Astrocyte of the hippocampus (primary cell): ENCODE measurements at regions not wholly inside any gene's neighbourhood (a gene's known extent, or its start where the extent isn't known, plus 50 kb on each side); places are given as distances from the start of the nearest gene placed in this dataset.
A peak's percentile ranks its signal among the peaks of the same experiment; 100 is the strongest.
"Not testable (repeated sequence)": the region's sequence is repeated elsewhere in the genome, so short reads cannot be mapped to it uniquely, and the experiment has no call there.

Experiments
- DNase-seq: peaks from one replicate; pipeline ENCODE4 v3.0.0; 2011; ENCODE audit warnings: low read depth, low spot score

DNA sequence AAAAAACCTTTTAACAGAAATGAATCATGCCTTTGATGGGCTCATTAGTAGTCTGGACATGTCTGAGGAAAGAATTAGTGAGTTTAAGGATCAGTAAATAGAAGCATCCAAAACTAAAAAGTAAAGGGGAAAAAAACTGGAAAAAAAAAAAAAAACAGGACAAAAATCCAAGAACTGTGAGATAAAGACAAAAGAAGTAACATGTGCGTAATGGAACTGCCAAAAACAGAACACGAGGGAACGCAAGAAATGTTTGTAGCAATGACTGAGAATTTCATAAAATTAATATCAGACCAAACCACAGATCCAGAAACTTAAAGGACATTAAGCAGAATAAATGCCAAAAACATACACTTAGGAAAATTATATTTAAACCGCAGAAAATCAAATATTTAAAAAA lies 77.4 kb downstream of the MS4A13 start:
- DNase-seq, result no peak

DNA sequence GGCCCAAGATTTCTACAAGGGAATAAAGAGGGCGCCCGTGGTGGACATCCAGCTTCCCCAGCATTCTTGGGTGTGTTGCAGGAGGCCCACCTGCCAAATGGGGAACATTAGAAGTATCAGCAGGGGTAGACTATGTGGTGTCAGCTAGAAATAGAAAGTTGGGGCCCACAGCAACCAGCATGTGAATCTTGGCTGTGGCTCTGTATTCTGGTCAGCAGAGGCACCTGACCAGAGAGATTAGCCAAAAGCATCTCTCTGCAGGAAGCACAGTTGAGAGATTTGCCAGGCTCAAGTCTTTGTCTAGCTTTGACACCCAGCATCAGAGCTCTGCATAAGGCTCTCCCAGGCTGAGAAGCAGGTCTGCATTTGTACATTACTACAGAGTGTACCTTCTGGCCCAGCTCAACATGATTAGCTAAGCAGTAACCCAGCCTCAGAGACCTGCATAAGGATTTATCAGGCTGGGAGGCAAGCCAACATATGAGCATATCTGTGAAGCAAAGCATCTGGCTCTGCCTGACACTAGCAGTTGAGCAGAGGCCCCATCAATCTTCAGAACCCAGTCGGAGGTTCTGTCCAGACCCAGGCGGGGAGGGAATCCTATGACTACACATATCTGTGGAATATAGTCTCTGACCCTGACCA lies 79.9 kb downstream of the MS4A13 start:
- DNase-seq, result no peak

DNA sequence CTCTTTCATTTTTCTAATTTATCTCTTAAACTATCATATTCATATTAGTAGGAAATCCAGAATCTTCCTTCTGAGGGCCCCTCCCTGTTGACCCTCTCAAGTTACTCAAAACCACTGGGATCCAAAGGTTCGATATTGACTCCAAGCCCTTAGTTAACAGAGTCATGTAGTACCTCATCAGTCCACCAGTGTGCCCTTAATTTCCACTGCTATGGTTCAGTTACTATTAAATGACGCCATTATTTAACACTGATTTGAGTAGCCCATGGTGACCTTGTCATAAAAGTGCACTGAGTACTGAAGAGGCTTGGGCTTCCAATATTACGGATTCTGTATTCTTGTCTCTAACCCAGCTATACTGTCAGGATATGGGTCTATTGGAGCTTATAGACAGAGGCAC lies 91.9 kb upstream of the MS4A8 start:
- no peak for DNase-seq

DNA sequence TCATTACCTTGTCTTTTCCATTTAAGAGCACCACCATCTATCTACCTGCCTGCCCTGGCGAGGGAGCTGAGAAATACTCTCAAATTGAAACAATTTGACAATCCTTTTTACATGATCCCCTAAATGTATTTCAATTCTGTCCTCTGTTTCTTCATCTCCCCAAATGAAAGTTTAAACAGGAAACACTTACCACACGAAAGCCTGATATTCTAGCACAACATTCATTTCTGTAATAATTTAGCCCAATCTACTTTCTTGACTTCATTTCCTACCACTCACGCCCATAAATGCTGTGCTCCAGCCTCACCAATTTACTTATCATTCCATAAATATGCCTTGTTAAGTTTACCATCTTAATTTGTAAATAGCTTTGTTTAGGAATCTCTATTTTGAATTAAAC lies 89.8 kb upstream of the MS4A8 start:
- DNase-seq, result no peak

DNA sequence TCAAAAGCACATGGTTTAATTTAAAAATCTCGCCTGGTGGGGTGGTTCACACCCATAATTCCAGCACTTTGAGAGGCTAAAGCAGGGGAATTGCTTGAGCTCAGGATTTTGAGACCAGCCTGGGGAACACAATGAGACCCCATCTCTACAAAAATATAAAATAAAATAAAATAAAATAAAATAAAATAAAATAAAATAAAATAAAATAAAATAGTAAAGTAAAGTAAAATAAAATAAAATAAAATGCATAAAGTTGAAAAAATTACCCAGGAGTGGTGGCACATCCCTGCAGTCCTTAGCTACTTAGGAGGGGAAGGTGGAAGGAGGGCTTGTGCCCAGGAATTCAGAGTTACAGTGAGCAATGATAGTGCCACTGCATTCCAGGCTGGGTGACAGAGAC lies 88.7 kb upstream of the MS4A8 start:
- no peak for DNase-seq

DNA sequence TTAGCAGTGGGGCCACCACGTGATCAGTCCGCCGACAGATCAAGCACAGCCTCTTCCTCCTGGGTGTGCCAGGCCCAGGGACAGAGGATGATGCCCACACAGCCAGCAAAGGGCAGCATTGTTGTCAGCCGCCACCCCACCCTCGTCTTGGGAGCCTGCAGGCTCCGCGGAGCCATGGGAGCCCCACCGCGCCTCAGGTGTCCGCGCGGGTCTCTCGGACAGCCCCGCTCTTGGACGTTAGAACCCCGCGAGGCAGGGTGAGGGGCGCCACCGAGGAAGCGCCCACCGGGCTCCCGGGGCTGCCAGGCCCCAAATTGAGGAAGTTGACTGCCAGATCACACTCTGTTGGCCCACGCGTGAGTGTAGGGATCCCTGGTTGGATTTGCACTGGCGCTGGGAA lies 83.9 kb upstream of the MS4A8 start:
- no peak for DNase-seq

GRCh38 chr11:60621940-60622339 lies 77.5 kb upstream of the MS4A8 start:
- DNase-seq, result not testable (repeated sequence)

DNA sequence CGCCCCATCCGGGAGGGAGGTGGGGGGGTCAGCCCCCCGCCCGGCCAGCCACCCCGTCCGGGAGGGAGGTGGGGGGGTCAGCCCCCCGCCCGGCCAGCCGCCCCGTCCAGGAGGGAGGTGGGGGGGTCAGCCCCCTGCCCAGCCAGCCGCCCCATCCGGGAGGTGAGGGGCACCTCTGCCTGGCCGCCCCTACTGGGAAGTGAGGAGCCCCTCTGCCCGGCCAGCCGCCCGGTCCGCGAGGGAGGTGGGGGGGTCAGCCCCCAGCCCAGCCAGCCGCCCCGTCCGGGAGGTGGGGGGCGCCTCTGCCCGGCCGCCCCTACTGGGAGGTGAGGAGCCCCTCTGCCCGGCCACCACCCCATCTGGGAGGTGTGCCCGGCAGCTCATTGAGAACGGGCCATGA lies 76.6 kb upstream of the MS4A8 start:
- DNase-seq, result not testable (repeated sequence)

DNA sequence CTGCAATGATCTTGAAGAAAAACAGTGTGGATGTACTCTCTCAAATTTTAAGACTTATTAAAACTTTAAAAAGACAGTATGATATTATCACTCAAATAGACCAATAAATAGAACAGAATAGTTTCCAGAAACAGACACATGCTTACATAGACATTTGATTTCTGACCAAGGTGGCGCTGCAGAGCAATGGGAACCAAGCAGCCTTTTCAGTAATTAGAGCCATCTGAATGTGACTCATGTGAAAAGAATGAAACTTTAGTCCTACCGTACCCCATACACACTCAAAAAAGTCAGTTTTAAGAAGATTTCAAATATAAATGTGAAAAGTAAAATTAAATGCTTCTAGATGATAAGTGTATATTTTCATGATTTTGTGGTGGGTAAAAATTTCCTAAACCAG lies 74.2 kb upstream of the MS4A8 start:
- DNase-seq, result peak; percentile 7

- DNase-seq, result no peak
These were observed 70.0 kb upstream of the MS4A8 start for GRCh38 chr11:60629399-60629798.

GRCh38 chr11:60631944-60632343 lies 67.5 kb upstream of the MS4A8 start:
- DNase-seq, result no peak

GRCh38 chr11:60633645-60634044 lies 65.8 kb upstream of the MS4A8 start:
- no peak for DNase-seq

DNA sequence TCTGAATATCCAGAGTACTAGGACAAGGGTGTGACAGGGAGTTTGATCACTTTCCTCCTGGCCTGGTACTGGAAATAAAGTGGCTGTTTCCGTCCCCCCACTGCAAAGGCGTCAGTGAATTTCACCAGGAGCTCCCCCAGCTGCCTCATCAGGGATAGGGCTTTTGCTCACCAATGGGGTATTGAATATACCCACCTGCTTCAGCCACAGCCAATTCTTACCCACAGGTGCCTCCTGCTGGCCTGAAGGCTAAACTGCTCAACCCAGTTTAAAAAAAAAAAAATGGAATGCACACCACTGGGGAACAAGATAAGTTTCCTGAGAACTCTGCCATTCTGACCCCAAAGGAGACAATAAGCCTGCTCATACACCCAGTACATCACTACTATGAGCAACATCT lies 65.3 kb upstream of the MS4A8 start:
- DNase-seq, result peak; percentile 1

DNA sequence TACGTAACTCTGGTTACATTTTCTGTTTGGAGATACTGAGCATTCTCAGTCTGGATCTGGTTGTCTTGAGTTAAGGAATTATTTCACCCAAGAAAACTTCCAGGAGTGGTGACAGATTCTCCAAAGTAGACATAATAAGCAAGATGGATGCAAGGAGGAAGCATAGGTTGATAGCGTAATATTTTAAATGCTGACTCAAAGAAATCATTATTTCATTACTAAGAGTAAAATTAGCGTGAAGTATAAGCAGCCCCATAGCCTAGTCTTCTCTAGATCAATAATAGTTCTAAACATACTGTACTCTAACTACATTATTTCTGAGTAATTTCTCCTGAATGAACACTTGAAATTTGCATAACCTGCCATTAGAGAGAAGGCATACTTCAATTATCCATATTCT lies 57.5 kb upstream of the MS4A8 start:
- no peak for DNase-seq

DNA sequence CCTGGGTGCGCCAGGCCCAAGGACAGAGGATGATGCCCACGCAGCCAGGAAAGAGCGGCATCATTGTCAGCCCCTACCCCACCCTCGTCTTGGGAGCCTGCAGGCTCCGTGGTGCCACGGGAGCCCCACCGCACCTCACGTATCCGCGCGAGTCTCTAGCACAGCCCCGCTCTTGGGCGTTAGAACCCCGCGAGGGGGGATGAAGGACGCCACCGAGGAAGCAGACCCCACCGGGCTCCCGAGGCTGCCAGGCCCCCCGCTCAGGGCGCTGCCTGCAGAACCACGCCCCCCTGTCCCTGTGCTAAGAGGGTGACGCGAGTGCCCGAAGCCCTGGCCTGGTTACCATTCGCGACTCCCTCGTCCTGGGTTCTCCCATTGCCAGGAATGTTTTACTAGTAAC lies 52.3 kb upstream of the MS4A8 start:
- no peak for DNase-seq
